CD14-positive monocyte (primary cell): ENCODE measurements at regions not wholly inside any gene's neighbourhood (a gene's known extent, or its start where the extent isn't known, plus 50 kb on each side); places are given as distances from the start of the nearest gene placed in this dataset.

ENCODE experiments used
- DNase-seq, 3 donors: peaks; one replicate each; pipeline ENCODE4 v3.0.0-alpha.2; 2011 to 2022
- H2AFZ ChIP-seq: 2 replicates; pipeline ENCODE4 v1.6.0; 2012; ENCODE audit warnings: mild to moderate bottlenecking, low read depth, low read length, inconsistent platforms; ENCODE audit not compliant: insufficient read depth, poor library complexity, severe bottlenecking
- H3K27ac ChIP-seq, 2 donors: 1 replicate in 1 of 2; 2 replicates in 1 of 2; pipeline ENCODE4 v1.5.1; 2012 to 2013; ENCODE audit warnings: low read length in 2 of 2, control low read depth in 1 of 2, inconsistent platforms in 1 of 2, low read depth in 1 of 2, mild to moderate bottlenecking in 1 of 2
- H3K27me3 ChIP-seq, 2 donors: one replicate each; pipeline versions ENCODE4 v1.6.0 to v1.6.1; 2011 to 2013; ENCODE audit warnings: low read length in 2 of 2; ENCODE audit not compliant: control insufficient read depth in 2 of 2, insufficient read depth in 2 of 2
- H3K36me3 ChIP-seq, 2 donors: replicated peaks in 1 of 2; 1 replicate in 1 of 2; 2 replicates in 1 of 2; pipeline versions ENCODE4 v1.5.1 to v1.6.1; 2012 to 2013; ENCODE audit warnings: low read length in 2 of 2, control low read depth in 1 of 2, inconsistent platforms in 1 of 2, mild to moderate bottlenecking in 1 of 2; ENCODE audit not compliant: insufficient read depth in 2 of 2, control insufficient read depth in 1 of 2
- H3K4me1 ChIP-seq, 2 donors: 1 replicate in 1 of 2; 2 replicates in 1 of 2; pipeline versions ENCODE4 v1.5.1 to v1.6.1; 2012 to 2013; ENCODE audit warnings: low read length in 2 of 2, control low read depth in 1 of 2, inconsistent platforms in 1 of 2, mild to moderate bottlenecking in 1 of 2, moderate library complexity in 1 of 2; ENCODE audit not compliant: insufficient read depth in 2 of 2, control insufficient read depth in 1 of 2
- H3K4me2 ChIP-seq: replicated peaks from 2 replicates; pipeline ENCODE3; 2012; ENCODE audit warnings: low read length, moderate library complexity, mild to moderate bottlenecking; ENCODE audit not compliant: poor library complexity, severe bottlenecking; ENCODE audit errors: extremely low read depth
- H3K4me3 ChIP-seq, 3 experiments: fragments of 200-600 bp in 1 of 3; sonication (generic) in 1 of 3; replicated peaks in 1 of 3; 1 replicate in 2 of 3; 2 replicates in 1 of 3; pipeline ENCODE4 v1.5.1; 2011 to 2013; ENCODE audit warnings: low read length in 3 of 3, mild to moderate bottlenecking in 3 of 3, control low read depth in 2 of 3, low read depth in 2 of 3, inconsistent platforms in 1 of 3, moderate library complexity in 1 of 3
- H3K79me2 ChIP-seq: 2 replicates; pipeline ENCODE4 v1.6.0; 2012; ENCODE audit warnings: mild to moderate bottlenecking, control low read depth, inconsistent platforms, low read length, moderate library complexity; ENCODE audit not compliant: insufficient read depth
- H3K9ac ChIP-seq: 2 replicates; pipeline ENCODE4 v1.6.0; 2017; ENCODE audit warnings: low read length, mild to moderate bottlenecking; ENCODE audit not compliant: insufficient read depth, poor library complexity, severe bottlenecking
- H3K9me3 ChIP-seq, 2 donors: replicated peaks in 1 of 2; 1 replicate in 1 of 2; 2 replicates in 1 of 2; pipeline versions ENCODE4 v1.5.1 to v1.6.1; 2012 to 2013; ENCODE audit warnings: low read length in 2 of 2, control low read depth in 1 of 2; ENCODE audit not compliant: control insufficient read depth in 1 of 2, insufficient read depth in 1 of 2
- H4K20me1 ChIP-seq: 2 replicates; pipeline ENCODE4 v1.6.0; 2012; ENCODE audit warnings: mild to moderate bottlenecking, low read length, control low read depth, moderate library complexity; ENCODE audit not compliant: insufficient read depth
- H3K27ac Mint-ChIP-seq, 7 donors: one replicate each; pipeline ENCODE4 v1.8.0; 2020; ENCODE audit warnings: mild to moderate bottlenecking in 7 of 7, mixed read lengths in 7 of 7, moderate library complexity in 6 of 7, inconsistent platforms in 2 of 7
- H3K27me3 Mint-ChIP-seq, 3 donors: one replicate each; pipeline ENCODE4 v1.8.0; 2021 to 2022; ENCODE audit warnings: low read depth in 3 of 3, mild to moderate bottlenecking in 3 of 3, mixed read lengths in 3 of 3, moderate library complexity in 3 of 3, inconsistent platforms in 1 of 3
- H3K36me3 Mint-ChIP-seq, 2 donors: one replicate each; pipeline ENCODE4 v1.8.0; 2020; ENCODE audit warnings: mixed read lengths in 2 of 2, inconsistent platforms in 1 of 2, mild to moderate bottlenecking in 1 of 2
- H3K4me1 Mint-ChIP-seq: one replicate; pipeline ENCODE4 v1.8.0; 2020; ENCODE audit warnings: mild to moderate bottlenecking, mixed read lengths
- H3K4me3 Mint-ChIP-seq, 2 donors: one replicate each; pipeline ENCODE4 v1.8.0; 2020; ENCODE audit warnings: mild to moderate bottlenecking in 2 of 2, mixed read lengths in 2 of 2, moderate library complexity in 1 of 2
- H3K9me3 Mint-ChIP-seq, 7 donors: one replicate each; pipeline ENCODE4 v1.8.0; 2020 to 2022; ENCODE audit warnings: mixed read lengths in 7 of 7, mild to moderate bottlenecking in 6 of 7, moderate library complexity in 6 of 7, inconsistent platforms in 2 of 7
- WGBS: methylation state at CpG from one replicate; pipeline ENCODE4 v1.1.5; 2013; ENCODE audit warnings: missing lambda C conversion rate; ENCODE audit not compliant: insufficient coverage; 5-methylcytosine and 5-hydroxymethylcytosine counted together
- intact Hi-C, 2 donors: fragments of 100-400 bp; cut with micrococcal nuclease; formaldehyde crosslinking; loops; one replicate each; pipeline versions ENCODE4 v1.15.0 to v1.15.1; 2023
- TF ChIP-seq, protein P1 (sequence below): fragments of 200-600 bp; IDR thresholded peaks from one replicate; pipeline ENCODE4 v1.8.0; 2022; ENCODE audit warnings: antibody characterized with exemption, mild to moderate bottlenecking

DNA sequence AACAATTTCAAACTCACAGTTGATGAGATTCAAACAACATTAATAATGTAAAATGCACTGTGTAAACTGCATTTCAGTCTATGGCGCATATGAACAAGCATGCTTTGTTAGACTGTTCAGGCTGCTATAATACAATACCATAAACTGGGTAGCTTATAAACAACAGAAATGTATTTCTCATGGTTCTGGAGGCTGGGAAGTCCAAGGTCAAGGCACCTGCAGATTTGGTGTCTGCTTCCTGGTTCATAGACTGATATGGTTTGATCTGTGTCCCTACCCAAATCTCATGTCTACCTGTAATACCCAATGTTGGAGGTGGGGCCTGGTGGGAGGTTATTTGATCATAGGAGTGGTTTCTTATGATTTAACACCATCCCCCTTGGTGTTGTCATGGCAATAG lies 148.1 kb upstream of the SERPINE2 start:
- no peaks in the 10 kb centered on the region for H3K36me3 ChIP-seq
- Mint-ChIP-seq H3K4me3 (no peak overlapping the region), H3K9me3 (peaks cover 0 to 7% (median 2%) of the 10 kb centered on the region in 7 donors), H3K4me1 (no peaks in the 10 kb centered on the region), H3K36me3 (no peaks in the 10 kb centered on the region), H3K27me3 (peaks cover 0 to 4% (median 0%) of the 10 kb centered on the region in 3 donors), H3K27ac (no peak overlapping the region)
- DNase-seq: no peak
- no peaks in the 10 kb centered on the region for H3K27me3 ChIP-seq
- no peak overlapping the region for H3K4me3 ChIP-seq
- no peaks in the 10 kb centered on the region for H3K79me2 ChIP-seq
- no peak overlapping the region for H3K9ac ChIP-seq
- no CpG with 5 or more reads among the region's 1 CpG for WGBS
- TF ChIP-seq, protein P1, sequence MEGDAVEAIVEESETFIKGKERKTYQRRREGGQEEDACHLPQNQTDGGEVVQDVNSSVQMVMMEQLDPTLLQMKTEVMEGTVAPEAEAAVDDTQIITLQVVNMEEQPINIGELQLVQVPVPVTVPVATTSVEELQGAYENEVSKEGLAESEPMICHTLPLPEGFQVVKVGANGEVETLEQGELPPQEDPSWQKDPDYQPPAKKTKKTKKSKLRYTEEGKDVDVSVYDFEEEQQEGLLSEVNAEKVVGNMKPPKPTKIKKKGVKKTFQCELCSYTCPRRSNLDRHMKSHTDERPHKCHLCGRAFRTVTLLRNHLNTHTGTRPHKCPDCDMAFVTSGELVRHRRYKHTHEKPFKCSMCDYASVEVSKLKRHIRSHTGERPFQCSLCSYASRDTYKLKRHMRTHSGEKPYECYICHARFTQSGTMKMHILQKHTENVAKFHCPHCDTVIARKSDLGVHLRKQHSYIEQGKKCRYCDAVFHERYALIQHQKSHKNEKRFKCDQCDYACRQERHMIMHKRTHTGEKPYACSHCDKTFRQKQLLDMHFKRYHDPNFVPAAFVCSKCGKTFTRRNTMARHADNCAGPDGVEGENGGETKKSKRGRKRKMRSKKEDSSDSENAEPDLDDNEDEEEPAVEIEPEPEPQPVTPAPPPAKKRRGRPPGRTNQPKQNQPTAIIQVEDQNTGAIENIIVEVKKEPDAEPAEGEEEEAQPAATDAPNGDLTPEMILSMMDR: no peak
- intact Hi-C loops: no loop called here
- H4K20me1 ChIP-seq: no peaks in the 10 kb centered on the region
- H3K4me1 ChIP-seq: no peaks in the 10 kb centered on the region
- H3K4me2 ChIP-seq: no peak overlapping the region
- H2AFZ ChIP-seq: no peak overlapping the region
- H3K27ac ChIP-seq: no peak overlapping the region
- H3K9me3 ChIP-seq: no peaks in the 10 kb centered on the region

DNA sequence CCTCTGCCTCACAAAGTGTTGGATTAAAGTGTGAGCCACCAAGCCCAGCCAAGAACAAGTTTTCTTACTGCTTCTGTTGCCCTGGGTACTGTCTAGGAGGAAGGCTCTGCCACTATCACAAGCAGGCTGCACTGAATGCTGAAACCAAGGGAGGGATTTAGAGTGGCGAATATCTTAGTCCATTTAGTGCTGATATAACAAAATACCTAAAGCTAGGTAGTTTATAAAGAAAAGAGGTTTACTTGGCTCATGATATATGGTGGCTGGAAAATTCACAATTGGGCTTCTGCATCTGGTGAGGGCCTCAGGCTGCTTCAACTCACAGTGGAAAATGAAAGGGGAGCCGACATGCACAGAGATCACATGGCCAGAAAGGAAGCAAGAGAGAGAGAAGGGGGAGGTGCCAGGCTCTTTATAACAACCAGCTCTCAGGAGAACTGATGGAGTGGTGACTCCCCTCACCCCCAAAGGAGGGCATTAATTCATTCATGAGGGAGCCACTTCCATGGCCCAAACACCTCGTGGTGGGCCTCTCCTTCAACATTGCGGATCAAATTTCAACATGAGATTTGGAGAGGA lies 146.0 kb upstream of the SERPINE2 start:
- Mint-ChIP-seq H3K9me3 (peaks cover 0 to 8% (median 3%) of the 10 kb centered on the region in 7 donors), H3K36me3 (no peaks in the 10 kb centered on the region), H3K27me3 (peaks cover 0 to 6% (median 0%) of the 10 kb centered on the region in 3 donors), H3K27ac (no peak overlapping the region), H3K4me3 (no peak overlapping the region), H3K4me1 (no peaks in the 10 kb centered on the region)
- Histone ChIP-seq H2AFZ (no peak overlapping the region), H3K9me3 (no peaks in the 10 kb centered on the region), H4K20me1 (no peaks in the 10 kb centered on the region), H3K4me1 (no peaks in the 10 kb centered on the region), H3K4me3 (no peak overlapping the region), H3K4me2 (no peak overlapping the region), H3K36me3 (no peaks in the 10 kb centered on the region), H3K9ac (no peak overlapping the region), H3K79me2 (no peaks in the 10 kb centered on the region), H3K27ac (no peak overlapping the region), H3K27me3 (no peaks in the 10 kb centered on the region)
- intact Hi-C loops: no loop called here
- WGBS: 65% methylated on average over 2 of the region's 4 CpGs
- TF ChIP-seq, protein P1: no peak
- no peak for DNase-seq
